ENCODE measurements at regions not wholly inside any gene's neighbourhood (a gene's known extent, or its start where the extent isn't known, plus 50 kb on each side); places are given as distances from the start of the nearest gene placed in this dataset.

DNA sequence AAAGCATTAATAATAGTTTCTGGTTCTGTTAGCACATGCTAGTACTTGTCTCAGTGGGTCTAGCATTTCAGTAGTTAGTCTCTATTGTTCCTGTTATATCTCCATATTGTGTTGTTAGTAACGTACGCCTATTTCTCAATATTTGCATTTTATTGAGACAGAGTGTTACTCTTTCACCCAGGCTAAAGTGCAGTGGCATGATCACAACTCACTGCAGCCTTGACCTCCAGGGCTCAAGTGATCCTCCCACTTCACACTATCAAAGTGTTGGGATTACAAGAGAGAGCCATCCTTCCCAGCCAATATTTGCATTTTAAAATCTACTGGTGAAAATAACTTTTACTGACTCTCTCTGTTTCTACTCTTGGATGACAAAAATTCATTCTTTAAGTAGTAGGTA is 154.6 kb upstream of the PRR20A start (continued):
- no peak for TF ChIP-seq TCF7 (CRISPR knock-in tag; IDR thresholded peaks at IDR 0.05; ENCODE audit: low read depth)
- TF ChIP-seq, protein P1, sequence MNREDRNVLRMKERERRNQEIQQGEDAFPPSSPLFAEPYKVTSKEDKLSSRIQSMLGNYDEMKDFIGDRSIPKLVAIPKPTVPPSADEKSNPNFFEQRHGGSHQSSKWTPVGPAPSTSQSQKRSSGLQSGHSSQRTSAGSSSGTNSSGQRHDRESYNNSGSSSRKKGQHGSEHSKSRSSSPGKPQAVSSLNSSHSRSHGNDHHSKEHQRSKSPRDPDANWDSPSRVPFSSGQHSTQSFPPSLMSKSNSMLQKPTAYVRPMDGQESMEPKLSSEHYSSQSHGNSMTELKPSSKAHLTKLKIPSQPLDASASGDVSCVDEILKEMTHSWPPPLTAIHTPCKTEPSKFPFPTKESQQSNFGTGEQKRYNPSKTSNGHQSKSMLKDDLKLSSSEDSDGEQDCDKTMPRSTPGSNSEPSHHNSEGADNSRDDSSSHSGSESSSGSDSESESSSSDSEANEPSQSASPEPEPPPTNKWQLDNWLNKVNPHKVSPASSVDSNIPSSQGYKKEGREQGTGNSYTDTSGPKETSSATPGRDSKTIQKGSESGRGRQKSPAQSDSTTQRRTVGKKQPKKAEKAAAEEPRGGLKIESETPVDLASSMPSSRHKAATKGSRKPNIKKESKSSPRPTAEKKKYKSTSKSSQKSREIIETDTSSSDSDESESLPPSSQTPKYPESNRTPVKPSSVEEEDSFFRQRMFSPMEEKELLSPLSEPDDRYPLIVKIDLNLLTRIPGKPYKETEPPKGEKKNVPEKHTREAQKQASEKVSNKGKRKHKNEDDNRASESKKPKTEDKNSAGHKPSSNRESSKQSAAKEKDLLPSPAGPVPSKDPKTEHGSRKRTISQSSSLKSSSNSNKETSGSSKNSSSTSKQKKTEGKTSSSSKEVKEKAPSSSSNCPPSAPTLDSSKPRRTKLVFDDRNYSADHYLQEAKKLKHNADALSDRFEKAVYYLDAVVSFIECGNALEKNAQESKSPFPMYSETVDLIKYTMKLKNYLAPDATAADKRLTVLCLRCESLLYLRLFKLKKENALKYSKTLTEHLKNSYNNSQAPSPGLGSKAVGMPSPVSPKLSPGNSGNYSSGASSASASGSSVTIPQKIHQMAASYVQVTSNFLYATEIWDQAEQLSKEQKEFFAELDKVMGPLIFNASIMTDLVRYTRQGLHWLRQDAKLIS (CRISPR knock-in tag; IDR thresholded peaks at IDR 0.05; ENCODE audit: borderline replicate concordance) = no peak
- TF ChIP-seq AR (CRISPR knock-in tag; IDR thresholded peaks at IDR 0.05) = no peak
- no peak for TF ChIP-seq NR2C2 (CRISPR knock-in tag; IDR thresholded peaks at IDR 0.05)
- no peak for TF ChIP-seq PRRX2 (CRISPR knock-in tag; IDR thresholded peaks at IDR 0.05)
- no peak for TF ChIP-seq ZNF396 (CRISPR knock-in tag; IDR thresholded peaks at IDR 0.05; ENCODE audit: borderline replicate concordance)
- no peak for TF ChIP-seq ZNF532 (CRISPR knock-in tag; IDR thresholded peaks at IDR 0.05; ENCODE audit: borderline replicate concordance)
- no peak for TF ChIP-seq ZNF232 (CRISPR knock-in tag; IDR thresholded peaks at IDR 0.05)
- TF ChIP-seq, protein P2, sequence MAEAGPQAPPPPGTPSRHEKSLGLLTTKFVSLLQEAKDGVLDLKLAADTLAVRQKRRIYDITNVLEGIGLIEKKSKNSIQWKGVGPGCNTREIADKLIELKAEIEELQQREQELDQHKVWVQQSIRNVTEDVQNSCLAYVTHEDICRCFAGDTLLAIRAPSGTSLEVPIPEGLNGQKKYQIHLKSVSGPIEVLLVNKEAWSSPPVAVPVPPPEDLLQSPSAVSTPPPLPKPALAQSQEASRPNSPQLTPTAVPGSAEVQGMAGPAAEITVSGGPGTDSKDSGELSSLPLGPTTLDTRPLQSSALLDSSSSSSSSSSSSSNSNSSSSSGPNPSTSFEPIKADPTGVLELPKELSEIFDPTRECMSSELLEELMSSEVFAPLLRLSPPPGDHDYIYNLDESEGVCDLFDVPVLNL (CRISPR knock-in tag; IDR thresholded peaks at IDR 0.05; ENCODE audit: borderline replicate concordance, low read depth) = no peak
- TF ChIP-seq HMGXB4 (CRISPR knock-in tag; IDR thresholded peaks at IDR 0.05) = no peak

GRCh38 chr13:56988543-56988942 is 152.2 kb upstream of the PRR20A start:
- no peaks in the 10 kb centered on the region for H3K4me1 Mint-ChIP-seq
- no peaks in the 10 kb centered on the region for H3K27me3 Mint-ChIP-seq (ENCODE audit: low read depth)
- no peak for ATAC-seq
- no peak overlapping the region for H3K27ac Mint-ChIP-seq
- no peak for DNase-seq (ENCODE audit: low spot score)
- H3K4me3 Mint-ChIP-seq = no peak overlapping the region
- ChIA-PET POLR2A (no interaction called here), CTCF (no interaction called here)
- H3K36me3 Mint-ChIP-seq = no peaks in the 10 kb centered on the region
- no peaks in the 10 kb centered on the region for H3K9me3 Mint-ChIP-seq
- TF ChIP-seq PRRX2 (CRISPR knock-in tag; IDR thresholded peaks at IDR 0.05) = no peak
- no peak for TF ChIP-seq NR2C2 (CRISPR knock-in tag; IDR thresholded peaks at IDR 0.05)
- TF ChIP-seq, protein P3, sequence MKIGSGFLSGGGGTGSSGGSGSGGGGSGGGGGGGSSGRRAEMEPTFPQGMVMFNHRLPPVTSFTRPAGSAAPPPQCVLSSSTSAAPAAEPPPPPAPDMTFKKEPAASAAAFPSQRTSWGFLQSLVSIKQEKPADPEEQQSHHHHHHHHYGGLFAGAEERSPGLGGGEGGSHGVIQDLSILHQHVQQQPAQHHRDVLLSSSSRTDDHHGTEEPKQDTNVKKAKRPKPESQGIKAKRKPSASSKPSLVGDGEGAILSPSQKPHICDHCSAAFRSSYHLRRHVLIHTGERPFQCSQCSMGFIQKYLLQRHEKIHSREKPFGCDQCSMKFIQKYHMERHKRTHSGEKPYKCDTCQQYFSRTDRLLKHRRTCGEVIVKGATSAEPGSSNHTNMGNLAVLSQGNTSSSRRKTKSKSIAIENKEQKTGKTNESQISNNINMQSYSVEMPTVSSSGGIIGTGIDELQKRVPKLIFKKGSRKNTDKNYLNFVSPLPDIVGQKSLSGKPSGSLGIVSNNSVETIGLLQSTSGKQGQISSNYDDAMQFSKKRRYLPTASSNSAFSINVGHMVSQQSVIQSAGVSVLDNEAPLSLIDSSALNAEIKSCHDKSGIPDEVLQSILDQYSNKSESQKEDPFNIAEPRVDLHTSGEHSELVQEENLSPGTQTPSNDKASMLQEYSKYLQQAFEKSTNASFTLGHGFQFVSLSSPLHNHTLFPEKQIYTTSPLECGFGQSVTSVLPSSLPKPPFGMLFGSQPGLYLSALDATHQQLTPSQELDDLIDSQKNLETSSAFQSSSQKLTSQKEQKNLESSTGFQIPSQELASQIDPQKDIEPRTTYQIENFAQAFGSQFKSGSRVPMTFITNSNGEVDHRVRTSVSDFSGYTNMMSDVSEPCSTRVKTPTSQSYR (CRISPR knock-in tag; IDR thresholded peaks at IDR 0.05) = no peak
- TF ChIP-seq, protein P4, sequence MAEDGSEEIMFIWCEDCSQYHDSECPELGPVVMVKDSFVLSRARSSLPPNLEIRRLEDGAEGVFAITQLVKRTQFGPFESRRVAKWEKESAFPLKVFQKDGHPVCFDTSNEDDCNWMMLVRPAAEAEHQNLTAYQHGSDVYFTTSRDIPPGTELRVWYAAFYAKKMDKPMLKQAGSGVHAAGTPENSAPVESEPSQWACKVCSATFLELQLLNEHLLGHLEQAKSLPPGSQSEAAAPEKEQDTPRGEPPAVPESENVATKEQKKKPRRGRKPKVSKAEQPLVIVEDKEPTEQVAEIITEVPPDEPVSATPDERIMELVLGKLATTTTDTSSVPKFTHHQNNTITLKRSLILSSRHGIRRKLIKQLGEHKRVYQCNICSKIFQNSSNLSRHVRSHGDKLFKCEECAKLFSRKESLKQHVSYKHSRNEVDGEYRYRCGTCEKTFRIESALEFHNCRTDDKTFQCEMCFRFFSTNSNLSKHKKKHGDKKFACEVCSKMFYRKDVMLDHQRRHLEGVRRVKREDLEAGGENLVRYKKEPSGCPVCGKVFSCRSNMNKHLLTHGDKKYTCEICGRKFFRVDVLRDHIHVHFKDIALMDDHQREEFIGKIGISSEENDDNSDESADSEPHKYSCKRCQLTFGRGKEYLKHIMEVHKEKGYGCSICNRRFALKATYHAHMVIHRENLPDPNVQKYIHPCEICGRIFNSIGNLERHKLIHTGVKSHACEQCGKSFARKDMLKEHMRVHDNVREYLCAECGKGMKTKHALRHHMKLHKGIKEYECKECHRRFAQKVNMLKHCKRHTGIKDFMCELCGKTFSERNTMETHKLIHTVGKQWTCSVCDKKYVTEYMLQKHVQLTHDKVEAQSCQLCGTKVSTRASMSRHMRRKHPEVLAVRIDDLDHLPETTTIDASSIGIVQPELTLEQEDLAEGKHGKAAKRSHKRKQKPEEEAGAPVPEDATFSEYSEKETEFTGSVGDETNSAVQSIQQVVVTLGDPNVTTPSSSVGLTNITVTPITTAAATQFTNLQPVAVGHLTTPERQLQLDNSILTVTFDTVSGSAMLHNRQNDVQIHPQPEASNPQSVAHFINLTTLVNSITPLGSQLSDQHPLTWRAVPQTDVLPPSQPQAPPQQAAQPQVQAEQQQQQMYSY (CRISPR knock-in tag; IDR thresholded peaks at IDR 0.05) = no peak
- TF ChIP-seq ZNF219 (CRISPR knock-in tag; IDR thresholded peaks at IDR 0.05; ENCODE audit: borderline replicate concordance) = no peak
